ENCODE measurements at regions not wholly inside any gene's neighbourhood (a gene's known extent, or its start where the extent isn't known, plus 50 kb on each side); places are given as distances from the start of the nearest gene placed in this dataset.

DNA sequence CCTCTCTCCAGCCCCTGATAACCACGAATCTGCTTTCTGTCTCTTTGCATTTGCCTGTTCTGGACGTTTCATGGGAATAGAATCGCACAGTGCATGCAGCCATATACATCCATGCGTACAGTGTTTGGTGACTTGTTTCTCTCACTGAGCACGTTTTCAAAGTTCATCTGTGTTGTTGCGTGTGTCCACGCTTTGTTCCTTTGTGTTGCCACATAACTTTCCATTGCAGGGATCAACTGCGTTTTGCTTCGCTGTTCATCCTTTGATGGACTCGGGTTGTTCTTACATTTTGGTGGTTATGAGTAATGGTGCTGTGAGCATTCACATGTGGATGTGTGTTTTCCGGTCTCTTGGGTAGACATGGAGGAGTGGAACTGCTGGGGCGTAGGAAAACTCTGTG is 56.4 kb upstream of the TAMM41 start:
- ATAC-seq, result no peak
- TF ChIP-seq BACH2 (CRISPR knock-in tag; IDR thresholded peaks at IDR 0.05; ENCODE audit: borderline replicate concordance), result no peak
- no peak for TF ChIP-seq ZC3H10 (CRISPR knock-in tag; IDR thresholded peaks at IDR 0.05)
- TF ChIP-seq, protein P1, sequence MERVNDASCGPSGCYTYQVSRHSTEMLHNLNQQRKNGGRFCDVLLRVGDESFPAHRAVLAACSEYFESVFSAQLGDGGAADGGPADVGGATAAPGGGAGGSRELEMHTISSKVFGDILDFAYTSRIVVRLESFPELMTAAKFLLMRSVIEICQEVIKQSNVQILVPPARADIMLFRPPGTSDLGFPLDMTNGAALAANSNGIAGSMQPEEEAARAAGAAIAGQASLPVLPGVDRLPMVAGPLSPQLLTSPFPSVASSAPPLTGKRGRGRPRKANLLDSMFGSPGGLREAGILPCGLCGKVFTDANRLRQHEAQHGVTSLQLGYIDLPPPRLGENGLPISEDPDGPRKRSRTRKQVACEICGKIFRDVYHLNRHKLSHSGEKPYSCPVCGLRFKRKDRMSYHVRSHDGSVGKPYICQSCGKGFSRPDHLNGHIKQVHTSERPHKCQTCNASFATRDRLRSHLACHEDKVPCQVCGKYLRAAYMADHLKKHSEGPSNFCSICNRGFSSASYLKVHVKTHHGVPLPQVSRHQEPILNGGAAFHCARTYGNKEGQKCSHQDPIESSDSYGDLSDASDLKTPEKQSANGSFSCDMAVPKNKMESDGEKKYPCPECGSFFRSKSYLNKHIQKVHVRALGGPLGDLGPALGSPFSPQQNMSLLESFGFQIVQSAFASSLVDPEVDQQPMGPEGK (CRISPR knock-in tag; IDR thresholded peaks at IDR 0.05; ENCODE audit: borderline replicate concordance), result no peak
- TF ChIP-seq OSR1 (CRISPR knock-in tag; IDR thresholded peaks at IDR 0.05), result no peak
- no peak for TF ChIP-seq ZFP3 (CRISPR knock-in tag; IDR thresholded peaks at IDR 0.05)
- TF ChIP-seq TCF4 (CRISPR knock-in tag; IDR thresholded peaks at IDR 0.05; ENCODE audit: borderline replicate concordance), result no peak
- TF ChIP-seq, protein P2, sequence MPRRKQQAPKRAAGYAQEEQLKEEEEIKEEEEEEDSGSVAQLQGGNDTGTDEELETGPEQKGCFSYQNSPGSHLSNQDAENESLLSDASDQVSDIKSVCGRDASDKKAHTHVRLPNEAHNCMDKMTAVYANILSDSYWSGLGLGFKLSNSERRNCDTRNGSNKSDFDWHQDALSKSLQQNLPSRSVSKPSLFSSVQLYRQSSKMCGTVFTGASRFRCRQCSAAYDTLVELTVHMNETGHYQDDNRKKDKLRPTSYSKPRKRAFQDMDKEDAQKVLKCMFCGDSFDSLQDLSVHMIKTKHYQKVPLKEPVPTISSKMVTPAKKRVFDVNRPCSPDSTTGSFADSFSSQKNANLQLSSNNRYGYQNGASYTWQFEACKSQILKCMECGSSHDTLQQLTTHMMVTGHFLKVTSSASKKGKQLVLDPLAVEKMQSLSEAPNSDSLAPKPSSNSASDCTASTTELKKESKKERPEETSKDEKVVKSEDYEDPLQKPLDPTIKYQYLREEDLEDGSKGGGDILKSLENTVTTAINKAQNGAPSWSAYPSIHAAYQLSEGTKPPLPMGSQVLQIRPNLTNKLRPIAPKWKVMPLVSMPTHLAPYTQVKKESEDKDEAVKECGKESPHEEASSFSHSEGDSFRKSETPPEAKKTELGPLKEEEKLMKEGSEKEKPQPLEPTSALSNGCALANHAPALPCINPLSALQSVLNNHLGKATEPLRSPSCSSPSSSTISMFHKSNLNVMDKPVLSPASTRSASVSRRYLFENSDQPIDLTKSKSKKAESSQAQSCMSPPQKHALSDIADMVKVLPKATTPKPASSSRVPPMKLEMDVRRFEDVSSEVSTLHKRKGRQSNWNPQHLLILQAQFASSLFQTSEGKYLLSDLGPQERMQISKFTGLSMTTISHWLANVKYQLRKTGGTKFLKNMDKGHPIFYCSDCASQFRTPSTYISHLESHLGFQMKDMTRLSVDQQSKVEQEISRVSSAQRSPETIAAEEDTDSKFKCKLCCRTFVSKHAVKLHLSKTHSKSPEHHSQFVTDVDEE (CRISPR knock-in tag; IDR thresholded peaks at IDR 0.05), result no peak
- no peak for TF ChIP-seq GLIS3 (CRISPR knock-in tag; IDR thresholded peaks at IDR 0.05)

DNA sequence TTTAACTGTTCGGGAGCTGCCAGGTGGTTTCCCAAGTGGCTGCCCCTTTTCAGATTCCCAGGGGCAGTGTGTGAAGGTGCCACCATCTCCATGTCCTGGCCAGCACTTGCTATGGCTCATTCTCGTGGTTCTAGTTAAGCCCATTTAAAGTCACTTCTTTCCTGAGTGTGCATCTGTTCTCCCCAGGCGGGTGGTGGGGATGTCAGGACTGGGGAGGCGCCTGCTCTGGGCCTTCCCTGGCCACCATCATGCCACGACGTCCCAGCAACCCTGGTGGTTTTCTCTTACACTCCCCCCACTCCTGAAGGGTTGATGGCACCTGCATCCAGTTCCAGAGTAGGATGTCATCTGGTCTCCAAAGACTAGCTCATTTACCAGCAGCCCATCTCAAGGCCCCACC is 56.8 kb upstream of the TAMM41 start:
- ATAC-seq, result no peak
- TF ChIP-seq CSDC2 (CRISPR knock-in tag; IDR thresholded peaks at IDR 0.05) (no peak), SNAI2 (CRISPR knock-in tag; IDR thresholded peaks at IDR 0.05) (no peak), ZNF70 (CRISPR knock-in tag; IDR thresholded peaks at IDR 0.05) (no peak)
- TF ChIP-seq, protein P3, sequence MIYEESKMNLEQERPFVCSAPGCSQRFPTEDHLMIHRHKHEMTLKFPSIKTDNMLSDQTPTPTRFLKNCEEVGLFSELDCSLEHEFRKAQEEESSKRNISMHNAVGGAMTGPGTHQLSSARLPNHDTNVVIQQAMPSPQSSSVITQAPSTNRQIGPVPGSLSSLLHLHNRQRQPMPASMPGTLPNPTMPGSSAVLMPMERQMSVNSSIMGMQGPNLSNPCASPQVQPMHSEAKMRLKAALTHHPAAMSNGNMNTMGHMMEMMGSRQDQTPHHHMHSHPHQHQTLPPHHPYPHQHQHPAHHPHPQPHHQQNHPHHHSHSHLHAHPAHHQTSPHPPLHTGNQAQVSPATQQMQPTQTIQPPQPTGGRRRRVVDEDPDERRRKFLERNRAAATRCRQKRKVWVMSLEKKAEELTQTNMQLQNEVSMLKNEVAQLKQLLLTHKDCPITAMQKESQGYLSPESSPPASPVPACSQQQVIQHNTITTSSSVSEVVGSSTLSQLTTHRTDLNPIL (CRISPR knock-in tag; IDR thresholded peaks at IDR 0.05; ENCODE audit: low read depth), result no peak

DNA sequence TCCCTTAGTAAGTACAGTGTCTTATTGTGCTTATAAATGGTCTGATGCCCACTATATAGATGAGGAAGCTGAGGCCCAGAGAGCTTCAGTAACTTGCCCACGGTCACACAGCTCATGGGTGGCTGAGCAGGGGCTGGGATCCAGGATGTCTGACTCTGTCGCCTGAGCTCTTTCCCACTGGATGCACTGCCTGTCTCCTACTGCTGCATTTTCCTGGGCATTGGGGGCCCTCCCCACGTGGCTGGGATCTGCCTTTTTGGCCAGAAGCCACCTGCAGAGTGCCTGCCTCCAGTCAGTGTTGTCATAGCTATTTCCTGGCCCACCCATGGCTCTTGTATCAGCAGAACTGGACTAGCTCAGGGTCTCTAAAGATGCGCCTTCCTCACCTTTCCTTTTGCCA is 57.5 kb upstream of the TAMM41 start:
- ATAC-seq, result no peak
- no peak for TF ChIP-seq BACH2 (CRISPR knock-in tag; IDR thresholded peaks at IDR 0.05; ENCODE audit: borderline replicate concordance)
- no peak for TF ChIP-seq ZFP3 (CRISPR knock-in tag; IDR thresholded peaks at IDR 0.05)
- TF ChIP-seq, protein P4, sequence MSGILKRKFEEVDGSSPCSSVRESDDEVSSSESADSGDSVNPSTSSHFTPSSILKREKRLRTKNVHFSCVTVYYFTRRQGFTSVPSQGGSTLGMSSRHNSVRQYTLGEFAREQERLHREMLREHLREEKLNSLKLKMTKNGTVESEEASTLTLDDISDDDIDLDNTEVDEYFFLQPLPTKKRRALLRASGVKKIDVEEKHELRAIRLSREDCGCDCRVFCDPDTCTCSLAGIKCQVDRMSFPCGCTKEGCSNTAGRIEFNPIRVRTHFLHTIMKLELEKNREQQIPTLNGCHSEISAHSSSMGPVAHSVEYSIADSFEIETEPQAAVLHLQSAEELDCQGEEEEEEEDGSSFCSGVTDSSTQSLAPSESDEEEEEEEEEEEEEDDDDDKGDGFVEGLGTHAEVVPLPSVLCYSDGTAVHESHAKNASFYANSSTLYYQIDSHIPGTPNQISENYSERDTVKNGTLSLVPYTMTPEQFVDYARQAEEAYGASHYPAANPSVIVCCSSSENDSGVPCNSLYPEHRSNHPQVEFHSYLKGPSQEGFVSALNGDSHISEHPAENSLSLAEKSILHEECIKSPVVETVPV (CRISPR knock-in tag; IDR thresholded peaks at IDR 0.05), result no peak
- no peak for TF ChIP-seq ZNF8 (CRISPR knock-in tag; IDR thresholded peaks at IDR 0.05)
- TF ChIP-seq CSDC2 (CRISPR knock-in tag; IDR thresholded peaks at IDR 0.05), result no peak
- TF ChIP-seq ARNTL (CRISPR knock-in tag; IDR thresholded peaks at IDR 0.05; ENCODE audit: borderline replicate concordance, low read depth), result no peak
- TF ChIP-seq ESRRG (CRISPR knock-in tag; IDR thresholded peaks at IDR 0.05), result no peak
- no peak for TF ChIP-seq OSR1 (CRISPR knock-in tag; IDR thresholded peaks at IDR 0.05)
- no peak for TF ChIP-seq TCF4 (CRISPR knock-in tag; IDR thresholded peaks at IDR 0.05; ENCODE audit: borderline replicate concordance)
- no peak for TF ChIP-seq ZNF70 (CRISPR knock-in tag; IDR thresholded peaks at IDR 0.05)
- no peak for TF ChIP-seq ZC3H10 (CRISPR knock-in tag; IDR thresholded peaks at IDR 0.05)
- no peak for TF ChIP-seq SNAI2 (CRISPR knock-in tag; IDR thresholded peaks at IDR 0.05)
- TF ChIP-seq TOX (CRISPR knock-in tag; IDR thresholded peaks at IDR 0.05; ENCODE audit: borderline replicate concordance), result no peak
- TF ChIP-seq, protein P2 (CRISPR knock-in tag; IDR thresholded peaks at IDR 0.05), result no peak
- TF ChIP-seq, protein P3 (CRISPR knock-in tag; IDR thresholded peaks at IDR 0.05; ENCODE audit: low read depth), result no peak
- TF ChIP-seq GLIS3 (CRISPR knock-in tag; IDR thresholded peaks at IDR 0.05), result no peak
- no peak for TF ChIP-seq PPARA (CRISPR knock-in tag; IDR thresholded peaks at IDR 0.05; ENCODE audit: borderline replicate concordance)
